ENCODE measurements at regions not wholly inside any gene's neighbourhood (a gene's known extent, or its start where the extent isn't known, plus 50 kb on each side); places are given as distances from the start of the nearest gene placed in this dataset.

DNA sequence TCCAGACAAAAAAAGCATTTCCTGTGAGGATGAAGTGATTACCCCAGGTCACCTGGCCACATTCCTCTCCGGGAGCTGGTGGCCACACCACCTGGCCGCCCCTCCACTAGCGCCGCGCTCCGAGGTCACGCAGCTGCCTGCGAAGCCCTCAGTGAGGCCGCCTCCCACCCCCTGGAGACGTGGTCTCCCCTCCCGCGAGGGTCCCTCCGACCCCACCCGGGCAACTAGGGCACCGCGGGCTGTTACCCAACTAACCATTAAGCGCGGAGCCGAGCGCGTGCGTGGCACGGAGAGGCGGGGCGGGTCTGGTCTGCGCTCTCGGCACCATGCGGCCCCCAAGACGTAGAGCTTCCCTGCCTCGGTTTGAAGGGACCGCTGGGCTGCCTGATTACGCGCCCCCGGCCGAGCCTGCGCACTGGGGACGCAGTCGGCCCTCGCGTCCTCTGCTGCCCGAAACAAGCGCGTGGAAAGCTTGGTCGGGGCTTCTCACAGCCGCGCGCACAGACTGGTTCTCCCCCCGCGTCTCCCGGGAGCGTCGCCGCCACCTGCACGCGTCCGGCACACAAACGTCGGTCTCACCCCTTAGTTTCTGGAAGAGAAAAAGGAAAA, 106.5 kb downstream of the SLC16A1 start:
- Histone ChIP-seq H3K9ac (ENCODE audit: low read depth, low read length) (no peak overlapping the region), H4K91ac (ENCODE audit: insufficient read depth, low read depth, low read length) (no peak overlapping the region), H3K18ac (ENCODE audit: low read depth, low read length) (no peak overlapping the region), H3K23ac (ENCODE audit: low read depth, low read length) (no peak overlapping the region), H2AFZ (replicated peaks; ENCODE audit: low read length, poor library complexity) (peak overlapping the region; percentile 87), H3K27me3 (ENCODE audit: control insufficient read depth, insufficient read depth, low read length) (no peaks in the 10 kb centered on the region; the same call in 1 of the 2 replicates), H4K5ac (ENCODE audit: low read depth, low read length) (no peak overlapping the region), H2BK120ac (ENCODE audit: low read depth, low read length) (peak overlapping the region; percentile 15; the same call in 1 of the 2 replicates), H3K14ac (replicated peaks; ENCODE audit: low read depth, low read length) (peak overlapping the region; percentile 21; the same call in 1 of the 2 replicates), H3K4me3 (ENCODE audit: insufficient read depth, low read depth, low read length) (peak overlapping the region; percentile 22), H2BK5ac (ENCODE audit: low read depth, low read length, poor library complexity, severe bottlenecking) (no peak overlapping the region), H3K4me1 (ENCODE audit: control insufficient read depth, insufficient read depth, low read length) (no peaks in the 10 kb centered on the region), H3K9me1 (ENCODE audit: insufficient read depth, low read length) (no peaks in the 10 kb centered on the region), H4K8ac (ENCODE audit: low read depth in 2 of 2, low read length in 2 of 2) (peak overlapping the region in 1 of 2 experiments; percentile 58; a peak in 1 of 4 replicates), H3K36me3 (ENCODE audit: control insufficient read depth, insufficient read depth, low read length) (no peaks in the 10 kb centered on the region), H3K9me3 (ENCODE audit: control insufficient read depth, insufficient read depth, low read length) (no peaks in the 10 kb centered on the region), H4K20me1 (ENCODE audit: insufficient read depth, low read length) (no peaks in the 10 kb centered on the region), H3K79me1 (ENCODE audit: low read depth in 1 of 2, low read length in 2 of 2) (no peaks in the 10 kb centered on the region), H3K4ac (ENCODE audit: low read depth, low read length) (0 out of 2 replicates have a peak overlapping the region, but pooled peaks have one; percentile 48), H3K56ac (ENCODE audit: extremely low read depth, insufficient read depth, low read length) (no peak overlapping the region), H2AK5ac (ENCODE audit: low read depth, low read length) (no peak overlapping the region), H3K27ac (ENCODE audit: insufficient read depth, low read length) (no peak overlapping the region), H2AK9ac (replicated peaks; ENCODE audit: low read depth, low read length, poor library complexity) (peak overlapping the region; percentile 67), H3K4me2 (ENCODE audit: low read depth, low read length) (peak overlapping the region; percentile 86), H2BK20ac (ENCODE audit: low read depth, low read length) (no peak overlapping the region), H2BK15ac (ENCODE audit: low read depth, low read length) (no peak overlapping the region)
- TF ChIP-seq MAFK (IDR thresholded peaks at IDR 0.05; ENCODE audit: low read depth, low read length): no peak
- TF ChIP-seq POLR2A (IDR thresholded peaks at IDR 0.05; ENCODE audit: low read depth, low read length): no peak
- TF ChIP-seq MXI1 (IDR thresholded peaks at IDR 0.05; ENCODE audit: borderline replicate concordance, low read depth, low read length): peak; percentile 27; the same call in 1 of the 2 replicates
- ATAC-seq (ENCODE audit: low read depth) (peak; percentile 85), DNase-seq (peak; percentile 33)
- intact Hi-C loops (cut with micrococcal nuclease): no loop called here
- ChIA-PET POLR2A (ENCODE audit: unreplicated experiment) (no interaction called here), CTCF (no interaction called here)
- WGBS, 2 experiments (ENCODE audit: extremely low coverage in 2 of 2, insufficient read length in 1 of 2): 6% methylated on average over 43 of the region's 58 CpGs; no CpG with 5 or more reads in 1 of the 2 experiments
- no TSS peak for BruUV-seq (replicated peaks)
- dilution Hi-C loops (cut with HindIII; ENCODE audit: low sequenced_read_pairs, unreplicated experiment): no loop called here
- in situ Hi-C loops (cut with MboI; ENCODE audit: low sequenced_read_pairs): no loop called here

Measured in IMR-90 (cell line).